ENCODE measurements at regions not wholly inside any gene's neighbourhood (a gene's known extent, or its start where the extent isn't known, plus 50 kb on each side); places are given as distances from the start of the nearest gene placed in this dataset.

DNA sequence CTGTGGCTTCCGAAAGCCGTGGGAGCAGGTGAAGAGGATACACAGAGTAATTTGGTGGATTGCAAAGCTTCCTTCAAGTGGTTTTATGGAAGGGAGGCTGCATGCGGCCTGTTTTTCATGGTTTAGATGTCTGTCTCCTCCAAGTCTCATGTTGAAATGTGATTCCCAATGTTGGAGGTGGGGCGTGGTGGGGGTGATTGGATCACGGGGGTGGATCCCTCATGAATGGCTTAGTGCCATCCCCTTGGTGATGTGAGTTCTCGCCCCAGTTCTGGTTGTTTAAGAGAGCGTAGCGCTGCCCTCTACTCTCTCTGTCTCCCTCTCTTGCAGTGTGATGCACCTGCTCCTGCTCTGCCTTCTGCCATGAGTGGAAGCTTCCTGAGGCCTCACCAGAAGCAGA, 247.8 kb upstream of the B3GAT1 start:
- no peak overlapping the region for H2BK12ac ChIP-seq (ENCODE audit: low read depth, low read length)
- H3K27ac ChIP-seq (ENCODE audit: low read depth, low read length): no peak overlapping the region
- POLR2A ChIA-PET (ENCODE audit: partially characterized antibody): no interaction called here
- peaks cover 0 to 1% (median 0%) of the 10 kb centered on the region in 4 experiments; a peak in 3 of 7 replicates for H3K4me1 ChIP-seq (replicated peaks in 1 of 4; ENCODE audit: control insufficient read depth in 3 of 4, insufficient read depth in 4 of 4, low read length in 3 of 4)
- no peak overlapping the region for H3K4me3 ChIP-seq (ENCODE audit: extremely low read depth in 1 of 4, insufficient read depth in 2 of 4, low read depth in 3 of 4, low read length in 4 of 4)
- H4K5ac ChIP-seq (ENCODE audit: insufficient read length, low read depth, low read length): no peak overlapping the region
- H3K4ac ChIP-seq (replicated peaks; ENCODE audit: insufficient read length, low read depth, low read length): no peak overlapping the region
- H4K20me1 ChIP-seq (replicated peaks in 1 of 2; ENCODE audit: control insufficient read depth in 1 of 2, insufficient read depth in 2 of 2, low read length in 2 of 2): no peaks in the 10 kb centered on the region
- no peak overlapping the region for H3K23ac ChIP-seq (ENCODE audit: insufficient read length)
- H4K91ac ChIP-seq (replicated peaks; ENCODE audit: insufficient read length, low read length): no peak overlapping the region
- TF ChIP-seq TEAD4 (IDR thresholded peaks at IDR 0.05; ENCODE audit: low read depth, low read length) (no peak), ZNF274 (IDR thresholded peaks at IDR 0.05; ENCODE audit: borderline replicate concordance, extremely low read depth, low read length) (peak; percentile 52)
- FAIRE-seq (no peak), DNase-seq (ENCODE audit: low read depth in 1 of 2, low spot score in 2 of 2) (peak in 1 of 2 experiments; percentile 11)
- H3K36me3 ChIP-seq (ENCODE audit: control insufficient read depth in 2 of 4, insufficient read depth in 4 of 4, low read length in 3 of 4): no peaks in the 10 kb centered on the region
- H3K4me2 ChIP-seq (ENCODE audit: insufficient read depth in 1 of 2, low read depth in 2 of 2, low read length in 2 of 2): no peak overlapping the region
- no peaks in the 10 kb centered on the region for H3K79me2 ChIP-seq (ENCODE audit: control insufficient read depth in 1 of 2, insufficient read depth in 2 of 2, low read length in 2 of 2)
- no peaks in the 10 kb centered on the region for H3K27me3 ChIP-seq (replicated peaks in 1 of 4; ENCODE audit: control insufficient read depth in 3 of 4, extremely low read depth in 1 of 4, insufficient read depth in 3 of 4, low read length in 3 of 4)
- H3K9me3 ChIP-seq (ENCODE audit: insufficient read depth in 2 of 2, low read depth in 1 of 2, low read length in 1 of 2): peaks cover 4 to 14% of the 10 kb centered on the region in 2 experiments; a peak in 1 of 4 replicates
- H3K9ac ChIP-seq (replicated peaks in 1 of 4; ENCODE audit: extremely low read depth in 1 of 4, low read depth in 3 of 4, low read length in 3 of 4): no peak overlapping the region
- H3K23me2 ChIP-seq (ENCODE audit: low read depth, low read length): no peaks in the 10 kb centered on the region
- H2BK15ac ChIP-seq (ENCODE audit: low read length): no peak overlapping the region
- H3K56ac ChIP-seq (replicated peaks; ENCODE audit: insufficient read length, low read depth, low read length): no peak overlapping the region
- CTCF ChIA-PET (ENCODE audit: partially characterized antibody): interaction anchor here (0.7 to 1.4 kb wide), 5 partner anchors 7 to 209 kb away, joined by 3 to 4 read pairs (median 3); no protein-coding TSS in a partner anchor
- no peak overlapping the region for H2AK5ac ChIP-seq (ENCODE audit: low read depth, low read length)
- no peak overlapping the region for H3K14ac ChIP-seq (ENCODE audit: insufficient read length)
- no peak overlapping the region for H2BK120ac ChIP-seq (replicated peaks; ENCODE audit: low read depth, low read length)
- no peak overlapping the region for H2BK20ac ChIP-seq (ENCODE audit: low read length)
- no peak overlapping the region for H2BK5ac ChIP-seq (ENCODE audit: low read depth, low read length)
- no peak overlapping the region for H2AFZ ChIP-seq (ENCODE audit: low read length)
- H3K18ac ChIP-seq (ENCODE audit: extremely low read depth, low read length): no peak overlapping the region
- H4K8ac ChIP-seq (ENCODE audit: extremely low read depth, insufficient read depth, low read length): no peak overlapping the region
- H3K79me1 ChIP-seq (ENCODE audit: low read depth, low read length): no peaks in the 10 kb centered on the region
- WGBS, 2 experiments (ENCODE audit: extremely low coverage in 1 of 2, insufficient coverage in 1 of 2, insufficient read length in 1 of 2, insufficient replicate concordance in 2 of 2, low coverage in 1 of 2, low lambda C conversion rate in 2 of 2, missing lambda C conversion rate in 1 of 2): 90% methylated on average over 8 of the region's 8 CpGs; no CpG with 5 or more reads in 1 of the 2 experiments
